ENCODE measurements at regions not wholly inside any gene's neighbourhood (a gene's known extent, or its start where the extent isn't known, plus 50 kb on each side); places are given as distances from the start of the nearest gene placed in this dataset.

GRCh38 chr2:49860170-49860569 lies 705.9 kb upstream of the FSHR start:
- TF ChIP-seq POLR2A (IDR thresholded peaks at IDR 0.05), result no peak
- TF ChIP-seq POLR2AphosphoS5 (IDR thresholded peaks at IDR 0.05), result no peak

Data from transverse colon (tissue), 3 donors.